Vagina (tissue), 2 donors: ENCODE measurements at regions not wholly inside any gene's neighbourhood (a gene's known extent, or its start where the extent isn't known, plus 50 kb on each side); places are given as distances from the start of the nearest gene placed in this dataset.

ENCODE experiments used
- DNase-seq, 2 donors: peaks; one replicate each; pipeline ENCODE4 v3.0.0-alpha.2; 2017; ENCODE audit errors: extremely low spot score in 2 of 2
- H3K27ac ChIP-seq: fragments of 200-600 bp; sonication (generic); one replicate; pipeline ENCODE4 v1.5.1; 2019
- H3K27me3 ChIP-seq: fragments of 200-600 bp; sonication (generic); one replicate; pipeline ENCODE4 v1.5.1; 2019
- H3K36me3 ChIP-seq, 2 donors: fragments of 200-600 bp; sonication (generic); one replicate each; pipeline ENCODE4 v1.5.1; 2017 to 2019
- H3K4me1 ChIP-seq: fragments of 200-600 bp; sonication (generic); one replicate; pipeline ENCODE4 v1.5.1; 2019
- H3K4me3 ChIP-seq, 2 donors: fragments of 200-600 bp; sonication (generic); 1 replicate in 1 of 2; 2 replicates in 1 of 2; pipeline ENCODE4 v1.5.1; 2016 to 2019
- H3K9me3 ChIP-seq: fragments of 200-600 bp; sonication (generic); one replicate; pipeline ENCODE4 v1.5.1; 2019
- CTCF ChIP-seq, 3 experiments: fragments of 450-650 bp in 2 of 3; fragments of 200-600 bp in 1 of 3; sonication (generic) in 1 of 3; IDR thresholded peaks; one replicate each; pipeline ENCODE4 v1.5.1; 2017 to 2019; ENCODE audit warnings: antibody characterized with exemption in 3 of 3, mild to moderate bottlenecking in 2 of 3, moderate library complexity in 2 of 3
- POLR2A ChIP-seq, 2 donors: fragments of 450-650 bp; IDR thresholded peaks; one replicate each; pipeline ENCODE4 v1.6.1; 2017; ENCODE audit warnings: antibody characterized with exemption in 2 of 2, mild to moderate bottlenecking in 2 of 2, moderate library complexity in 2 of 2
- POLR2AphosphoS5 ChIP-seq, 2 donors: sonication (generic); formaldehyde crosslinking; IDR thresholded peaks; one replicate each; pipeline ENCODE4 v1.9.0; 2017; ENCODE audit warnings: antibody characterized with exemption in 2 of 2, mild to moderate bottlenecking in 2 of 2, low read depth in 1 of 2; ENCODE audit not compliant: insufficient read depth in 1 of 2
- intact Hi-C: fragments of 100-400 bp; cut with DNase I; formaldehyde crosslinking; loops from one replicate; pipeline ENCODE4 v1.15.1; 2023

GRCh38 chr3:112747624-112748023 is 99.0 kb downstream of the CD200R1L start:
- Histone ChIP-seq H3K9me3 (no peaks in the 10 kb centered on the region), H3K27ac (no peak overlapping the region), H3K36me3 (no peaks in the 10 kb centered on the region), H3K4me1 (peaks cover 16% of the 10 kb centered on the region), H3K27me3 (no peaks in the 10 kb centered on the region), H3K4me3 (no peak overlapping the region)
- intact Hi-C loops, result no loop called here
- no peak for DNase-seq
- TF ChIP-seq POLR2AphosphoS5 (IDR thresholded peaks at IDR 0.05; ENCODE audit: insufficient read depth in 1 of 2, low read depth in 1 of 2) (no peak), POLR2A (IDR thresholded peaks at IDR 0.05) (no peak), CTCF (IDR thresholded peaks at IDR 0.05) (no peak)

- Histone ChIP-seq H3K27me3 (no peaks in the 10 kb centered on the region), H3K36me3 (no peaks in the 10 kb centered on the region), H3K27ac (peak overlapping the region; percentile 28), H3K4me3 (no peak overlapping the region), H3K4me1 (peaks cover 9% of the 10 kb centered on the region), H3K9me3 (no peaks in the 10 kb centered on the region)
- intact Hi-C loops, result no loop called here
- TF ChIP-seq POLR2A (IDR thresholded peaks at IDR 0.05), result no peak
- TF ChIP-seq CTCF (IDR thresholded peaks at IDR 0.05), result no peak
- TF ChIP-seq POLR2AphosphoS5 (IDR thresholded peaks at IDR 0.05; ENCODE audit: insufficient read depth in 1 of 2, low read depth in 1 of 2), result no peak
- DNase-seq, result no peak
These were observed 99.9 kb downstream of the CD200R1L start for GRCh38 chr3:112746675-112747280.

- peak overlapping the region; percentile 53 for H3K27ac ChIP-seq
- H3K4me1 ChIP-seq, result peaks cover 6% of the 10 kb centered on the region
- no peaks in the 10 kb centered on the region for H3K27me3 ChIP-seq
- intact Hi-C loops, result no loop called here
- no peak for TF ChIP-seq CTCF (IDR thresholded peaks at IDR 0.05)
- no peak for TF ChIP-seq POLR2AphosphoS5 (IDR thresholded peaks at IDR 0.05; ENCODE audit: insufficient read depth in 1 of 2, low read depth in 1 of 2)
- TF ChIP-seq POLR2A (IDR thresholded peaks at IDR 0.05), result no peak
- no peaks in the 10 kb centered on the region for H3K36me3 ChIP-seq
- H3K9me3 ChIP-seq, result no peaks in the 10 kb centered on the region
- H3K4me3 ChIP-seq, result no peak overlapping the region
- no peak for DNase-seq
These were observed 101.0 kb downstream of the CD200R1L start for GRCh38 chr3:112745567-112746248.

- peaks cover 13% of the 10 kb centered on the region for H3K4me1 ChIP-seq
- H3K4me3 ChIP-seq, result no peak overlapping the region
- intact Hi-C loops, result no loop called here
- no peaks in the 10 kb centered on the region for H3K27me3 ChIP-seq
- no peaks in the 10 kb centered on the region for H3K36me3 ChIP-seq
- TF ChIP-seq POLR2AphosphoS5 (IDR thresholded peaks at IDR 0.05; ENCODE audit: insufficient read depth in 1 of 2, low read depth in 1 of 2) (no peak), CTCF (IDR thresholded peaks at IDR 0.05) (no peak), POLR2A (IDR thresholded peaks at IDR 0.05) (no peak)
- peak overlapping the region; percentile 53 for H3K27ac ChIP-seq
- H3K9me3 ChIP-seq, result no peaks in the 10 kb centered on the region
- DNase-seq, result no peak
These were observed 101.7 kb downstream of the CD200R1L start for GRCh38 chr3:112744825-112745566.
